ENCODE measurements at regions not wholly inside any gene's neighbourhood (a gene's known extent, or its start where the extent isn't known, plus 50 kb on each side); places are given as distances from the start of the nearest gene placed in this dataset.

DNA sequence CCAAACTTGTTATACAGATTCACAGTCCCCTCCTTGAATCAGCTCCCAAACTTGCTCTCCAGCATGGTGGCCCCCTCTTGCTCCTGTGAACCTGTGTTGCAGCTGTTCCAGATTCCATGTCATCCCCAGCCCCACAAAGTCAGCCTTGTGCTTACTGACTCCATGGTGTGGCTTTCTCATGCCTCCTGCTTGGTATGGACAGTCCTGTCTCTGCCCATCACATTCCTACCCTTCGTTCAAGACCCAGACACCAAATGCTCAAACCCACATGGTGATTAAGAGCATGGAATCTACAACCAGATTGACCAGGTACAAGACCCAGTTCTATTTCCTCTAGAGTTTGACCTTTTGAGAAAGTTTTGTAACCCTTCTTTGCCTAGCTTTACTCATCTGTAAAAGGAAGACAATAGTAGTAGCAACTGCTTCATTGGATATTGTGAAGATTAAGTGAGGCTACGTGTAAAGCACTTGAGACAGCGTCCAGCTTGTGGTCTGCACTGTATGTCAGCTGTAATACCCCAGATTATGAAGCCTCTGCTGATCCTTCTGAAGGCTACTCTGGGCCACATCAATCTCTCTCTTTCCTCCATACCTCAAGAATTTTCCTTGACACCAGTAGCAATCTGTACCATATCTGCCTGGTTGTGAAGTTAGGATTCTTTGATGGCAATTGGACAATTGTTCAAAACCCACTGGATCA, 146.4 kb upstream of the HAAO start:
- no peak overlapping the region for H3K27ac ChIP-seq (ENCODE audit: low read depth, low read length, poor library complexity, severe bottlenecking)
- intact Hi-C loops (cut with micrococcal nuclease; ENCODE audit: unreplicated experiment), result no loop called here

DNA sequence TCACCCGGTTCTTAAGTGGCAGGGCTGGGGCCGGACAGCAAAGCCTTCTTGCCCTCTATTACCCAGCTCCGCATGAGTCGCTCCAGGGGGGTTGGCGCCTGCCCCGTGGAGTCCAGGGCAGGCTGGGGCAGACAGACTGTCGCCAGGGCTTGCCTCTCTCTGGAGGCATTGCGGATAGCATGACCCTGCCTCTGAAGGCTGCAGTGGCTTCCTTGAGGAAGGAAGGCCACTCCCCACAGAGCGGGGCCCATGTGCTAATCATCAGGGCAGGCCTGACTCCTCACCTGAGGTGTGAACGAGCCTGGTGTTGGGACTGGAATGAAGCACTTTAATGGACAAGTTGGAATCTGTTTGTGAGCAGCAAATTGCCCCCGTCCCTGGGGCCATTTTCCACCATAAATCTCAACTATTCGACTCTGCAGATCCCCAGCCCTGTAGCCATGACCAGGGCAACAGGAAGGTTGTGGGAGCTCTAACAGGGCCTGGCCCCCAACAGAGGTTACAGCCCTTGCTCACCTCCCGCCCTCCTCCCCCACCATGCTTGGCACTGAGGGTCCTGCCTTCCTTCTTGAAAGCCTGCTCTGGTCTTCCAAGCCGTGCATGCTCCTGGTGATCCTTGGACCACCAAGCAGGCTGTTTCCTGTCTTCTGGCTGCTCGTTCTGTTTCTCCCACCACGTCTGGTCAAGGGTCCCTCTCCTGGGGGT, 144.9 kb upstream of the HAAO start:
- Histone ChIP-seq H3K4me1 (ENCODE audit: insufficient read depth, low read length, poor library complexity, severe bottlenecking) (no peaks in the 10 kb centered on the region), H3K27ac (ENCODE audit: low read depth, low read length, poor library complexity, severe bottlenecking) (no peak overlapping the region), H3K27me3 (replicated peaks; ENCODE audit: insufficient read depth, low read depth, low read length, poor library complexity) (no peaks in the 10 kb centered on the region), H3K9me3 (ENCODE audit: low read depth, low read length, poor library complexity, severe bottlenecking) (no peaks in the 10 kb centered on the region), H3K4me3 (ENCODE audit: low read depth, low read length, poor library complexity, severe bottlenecking) (no peak overlapping the region), H3K36me3 (ENCODE audit: insufficient read depth, low read length, poor library complexity, severe bottlenecking) (no peaks in the 10 kb centered on the region)
- no peak for TF ChIP-seq EZH2 (IDR thresholded peaks at IDR 0.05; ENCODE audit: borderline replicate concordance, low read depth, low read length, poor library complexity, severe bottlenecking)
- TF ChIP-seq, protein P1, sequence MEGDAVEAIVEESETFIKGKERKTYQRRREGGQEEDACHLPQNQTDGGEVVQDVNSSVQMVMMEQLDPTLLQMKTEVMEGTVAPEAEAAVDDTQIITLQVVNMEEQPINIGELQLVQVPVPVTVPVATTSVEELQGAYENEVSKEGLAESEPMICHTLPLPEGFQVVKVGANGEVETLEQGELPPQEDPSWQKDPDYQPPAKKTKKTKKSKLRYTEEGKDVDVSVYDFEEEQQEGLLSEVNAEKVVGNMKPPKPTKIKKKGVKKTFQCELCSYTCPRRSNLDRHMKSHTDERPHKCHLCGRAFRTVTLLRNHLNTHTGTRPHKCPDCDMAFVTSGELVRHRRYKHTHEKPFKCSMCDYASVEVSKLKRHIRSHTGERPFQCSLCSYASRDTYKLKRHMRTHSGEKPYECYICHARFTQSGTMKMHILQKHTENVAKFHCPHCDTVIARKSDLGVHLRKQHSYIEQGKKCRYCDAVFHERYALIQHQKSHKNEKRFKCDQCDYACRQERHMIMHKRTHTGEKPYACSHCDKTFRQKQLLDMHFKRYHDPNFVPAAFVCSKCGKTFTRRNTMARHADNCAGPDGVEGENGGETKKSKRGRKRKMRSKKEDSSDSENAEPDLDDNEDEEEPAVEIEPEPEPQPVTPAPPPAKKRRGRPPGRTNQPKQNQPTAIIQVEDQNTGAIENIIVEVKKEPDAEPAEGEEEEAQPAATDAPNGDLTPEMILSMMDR (conservative IDR thresholded peaks at IDR 0.05; ENCODE audit: low read depth, low read length), result no peak
- intact Hi-C loops (cut with micrococcal nuclease; ENCODE audit: unreplicated experiment), result no loop called here
- DNase-seq (ENCODE audit: low spot score), result no peak
- BruUV-seq (replicated peaks), result no TSS peak
- CTCF ChIA-PET, result no interaction called here
- POLR2A ChIA-PET (ENCODE audit: low non-redundant PET), result no interaction called here

More for the DNA sequence above, 146.4 kb upstream of the HAAO start:
- Histone ChIP-seq H3K36me3 (ENCODE audit: insufficient read depth, low read length, poor library complexity, severe bottlenecking) (no peaks in the 10 kb centered on the region), H3K9me3 (ENCODE audit: low read depth, low read length, poor library complexity, severe bottlenecking) (no peaks in the 10 kb centered on the region), H3K27me3 (replicated peaks; ENCODE audit: insufficient read depth, low read depth, low read length, poor library complexity) (no peaks in the 10 kb centered on the region), H3K4me3 (ENCODE audit: low read depth, low read length, poor library complexity, severe bottlenecking) (no peak overlapping the region), H3K4me1 (ENCODE audit: insufficient read depth, low read length, poor library complexity, severe bottlenecking) (no peaks in the 10 kb centered on the region)
- ChIA-PET CTCF (no interaction called here), POLR2A (ENCODE audit: low non-redundant PET) (no interaction called here)
- BruUV-seq (replicated peaks), result no TSS peak
- TF ChIP-seq EZH2 (IDR thresholded peaks at IDR 0.05; ENCODE audit: borderline replicate concordance, low read depth, low read length, poor library complexity, severe bottlenecking), result no peak
- TF ChIP-seq, protein P1 (conservative IDR thresholded peaks at IDR 0.05; ENCODE audit: low read depth, low read length), result no peak
- no peak for DNase-seq (ENCODE audit: low spot score)

DNA sequence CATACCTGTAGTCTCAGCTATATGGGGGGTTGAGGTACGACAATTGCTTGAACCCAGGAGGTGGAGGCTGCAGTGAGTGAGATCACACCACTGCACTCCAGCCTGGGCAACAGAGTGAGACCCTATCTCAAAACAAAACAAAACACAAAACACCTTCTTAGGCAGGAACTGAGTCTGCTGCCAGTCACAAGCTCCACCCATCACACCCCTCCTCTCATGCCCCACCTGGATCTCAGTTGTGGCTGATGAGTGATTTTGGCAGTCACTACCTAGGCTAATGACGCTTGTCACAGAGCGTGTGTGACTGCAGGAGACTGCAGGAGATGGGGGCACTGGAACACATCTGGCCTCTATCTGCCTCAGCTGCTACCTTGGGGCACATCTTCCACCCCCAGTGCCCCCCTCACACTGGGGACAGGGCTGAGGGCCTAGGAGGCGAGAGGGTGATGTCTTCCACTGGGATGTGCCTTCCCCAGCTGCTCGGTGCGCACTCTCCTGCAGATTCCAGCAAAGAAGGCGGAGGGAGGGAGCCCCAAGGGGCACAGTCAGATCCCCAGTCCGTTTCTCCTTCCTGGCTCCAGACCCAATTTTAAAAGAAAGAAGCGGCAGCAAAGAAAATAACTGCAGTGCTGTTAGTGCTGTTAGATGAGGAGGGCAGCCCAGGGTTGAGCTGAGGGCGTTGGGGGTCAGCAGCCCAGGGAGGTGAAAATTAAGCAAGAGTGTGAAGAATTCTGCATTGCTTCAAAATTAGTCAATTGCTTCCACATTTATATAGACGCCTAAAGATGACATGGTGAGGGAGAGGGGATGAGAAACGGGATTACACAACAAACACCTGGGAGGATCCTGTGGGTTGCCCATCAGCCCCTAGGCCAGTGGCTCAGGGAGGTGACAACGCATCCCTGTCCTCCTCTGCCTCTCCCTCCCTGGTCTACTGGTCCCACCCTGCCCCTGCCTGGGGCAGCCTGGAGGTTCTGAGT, 143.6 kb upstream of the HAAO start:
- CTCF ChIA-PET, result no interaction called here
- no peak overlapping the region for H3K27ac ChIP-seq (ENCODE audit: low read depth, low read length, poor library complexity, severe bottlenecking)
- intact Hi-C loops (cut with micrococcal nuclease; ENCODE audit: unreplicated experiment), result no loop called here
- H3K4me1 ChIP-seq (ENCODE audit: insufficient read depth, low read length, poor library complexity, severe bottlenecking), result no peaks in the 10 kb centered on the region
- TF ChIP-seq, protein P1 (conservative IDR thresholded peaks at IDR 0.05; ENCODE audit: low read depth, low read length), result no peak
- TF ChIP-seq EZH2 (IDR thresholded peaks at IDR 0.05; ENCODE audit: borderline replicate concordance, low read depth, low read length, poor library complexity, severe bottlenecking), result no peak
- no peaks in the 10 kb centered on the region for H3K27me3 ChIP-seq (replicated peaks; ENCODE audit: insufficient read depth, low read depth, low read length, poor library complexity)
- no peak overlapping the region for H3K4me3 ChIP-seq (ENCODE audit: low read depth, low read length, poor library complexity, severe bottlenecking)
- H3K9me3 ChIP-seq (ENCODE audit: low read depth, low read length, poor library complexity, severe bottlenecking), result no peaks in the 10 kb centered on the region
- no peaks in the 10 kb centered on the region for H3K36me3 ChIP-seq (ENCODE audit: insufficient read depth, low read length, poor library complexity, severe bottlenecking)
- POLR2A ChIA-PET (ENCODE audit: low non-redundant PET), result no interaction called here
- BruUV-seq (replicated peaks), result no TSS peak
- no peak for DNase-seq (ENCODE audit: low spot score)
